ENCODE measurements at regions not wholly inside any gene's neighbourhood (a gene's known extent, or its start where the extent isn't known, plus 50 kb on each side); places are given as distances from the start of the nearest gene placed in this dataset.

DNA sequence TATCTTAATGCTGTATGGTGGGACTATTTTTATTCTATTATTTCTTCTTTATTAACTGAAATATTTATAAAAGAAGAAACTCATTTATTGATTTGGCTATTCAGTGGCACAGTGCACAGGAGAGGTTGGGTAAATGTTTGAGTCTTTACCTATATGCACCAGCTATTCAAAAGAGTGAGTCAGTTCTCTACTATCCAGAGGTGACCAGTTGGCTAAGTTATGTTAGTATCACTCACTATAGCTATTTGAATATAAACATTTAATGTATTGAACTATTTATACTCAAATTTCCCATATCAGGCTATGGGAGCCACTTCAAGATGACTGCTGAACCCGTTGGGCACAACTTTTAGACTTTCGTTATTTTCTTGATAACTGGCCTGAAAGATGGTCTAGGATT lies 106.1 kb upstream of the VEGFC start:
- no peak for TF ChIP-seq CTCF (IDR thresholded peaks at IDR 0.05)
- TF ChIP-seq POLR2A (IDR thresholded peaks at IDR 0.05), result no peak

Measured in uterus (tissue), 2 donors.